ENCODE measurements at regions not wholly inside any gene's neighbourhood (a gene's known extent, or its start where the extent isn't known, plus 50 kb on each side); places are given as distances from the start of the nearest gene placed in this dataset.

DNA sequence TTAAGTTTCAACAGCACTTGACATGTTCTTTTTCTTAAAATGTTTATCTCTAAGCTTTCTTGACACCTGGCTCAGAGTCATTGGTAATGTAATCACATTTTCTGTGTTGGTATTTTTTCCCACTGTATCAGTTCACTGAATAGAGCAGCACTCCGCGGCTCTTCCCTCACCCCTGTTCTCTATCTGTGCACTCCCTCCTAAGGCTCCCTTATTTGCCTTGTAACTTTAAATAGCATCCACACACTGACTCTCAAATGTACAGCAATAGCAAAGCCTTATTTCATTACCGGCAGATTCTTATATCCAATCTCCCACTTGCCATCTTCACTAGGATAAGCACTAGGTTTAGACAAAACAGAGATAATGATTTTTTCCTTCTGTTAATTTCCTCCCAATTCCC lies 935.5 kb upstream of the SLC10A2 start:
- TF ChIP-seq POLR2AphosphoS5 (IDR thresholded peaks at IDR 0.05; ENCODE audit: borderline replicate concordance, low read depth, low read length) (no peak), EZH2 (IDR thresholded peaks at IDR 0.05) (no peak)

All from SK-N-MC (cell line).